ENCODE measurements at regions not wholly inside any gene's neighbourhood (a gene's known extent, or its start where the extent isn't known, plus 50 kb on each side); places are given as distances from the start of the nearest gene placed in this dataset.

DNA sequence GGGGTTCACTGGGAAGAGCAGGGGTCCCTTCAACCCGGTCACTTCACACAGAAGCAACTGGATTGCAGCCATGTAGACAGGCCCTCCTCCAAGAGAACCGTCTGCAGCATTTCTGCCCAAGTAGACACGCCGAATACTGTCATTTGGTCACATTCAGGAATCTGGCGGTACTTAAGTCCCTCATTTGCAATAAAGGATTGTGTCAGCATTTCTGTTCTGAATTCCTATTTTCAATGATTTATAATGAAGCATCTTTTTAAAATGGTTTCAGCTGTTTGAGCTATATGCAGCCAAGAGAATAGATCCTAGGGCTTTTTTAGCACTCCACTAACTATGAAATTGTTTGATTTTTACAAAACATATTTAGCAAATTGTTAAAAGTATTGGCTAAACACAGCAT is 143.5 kb upstream of the SOX1 start:
- Histone ChIP-seq H3K9me3 (no peaks in the 10 kb centered on the region), H3K4me3 (no peak overlapping the region), H3K36me3 (no peaks in the 10 kb centered on the region), H3K27me3 (peaks cover 0 to 69% (median 0%) of the 10 kb centered on the region in 4 donors), H3K4me1 (no peaks in the 10 kb centered on the region), H3K27ac (replicated peaks in 1 of 4) (no peak overlapping the region)
- intact Hi-C loops (cut with DNase I): no loop called here
- no peak for DNase-seq (ENCODE audit: extremely low spot score)
- 91% methylated on average over 5 of the region's 5 CpGs for WGBS
- TF ChIP-seq EP300 (IDR thresholded peaks at IDR 0.05) (no peak), POLR2AphosphoS5 (IDR thresholded peaks at IDR 0.05) (no peak), POLR2A (IDR thresholded peaks at IDR 0.05; ENCODE audit: low read depth) (no peak), CTCF (IDR thresholded peaks at IDR 0.05) (no peak)

GRCh38 chr13:111923991-111924677 is 142.8 kb upstream of the SOX1 start:
- H3K27me3 ChIP-seq: peaks cover 0 to 64% (median 0%) of the 10 kb centered on the region in 4 donors
- H3K4me3 ChIP-seq: no peak overlapping the region
- H3K36me3 ChIP-seq: no peaks in the 10 kb centered on the region
- no peak overlapping the region for H3K27ac ChIP-seq (replicated peaks in 1 of 4)
- TF ChIP-seq CTCF (IDR thresholded peaks at IDR 0.05): no peak
- TF ChIP-seq EP300 (IDR thresholded peaks at IDR 0.05): no peak
- TF ChIP-seq POLR2A (IDR thresholded peaks at IDR 0.05; ENCODE audit: low read depth): no peak
- no peak for TF ChIP-seq POLR2AphosphoS5 (IDR thresholded peaks at IDR 0.05)
- 83% methylated on average over 15 of the region's 15 CpGs for WGBS
- DNase-seq (ENCODE audit: extremely low spot score): no peak
- no peaks in the 10 kb centered on the region for H3K9me3 ChIP-seq
- intact Hi-C loops (cut with DNase I): no loop called here
- no peaks in the 10 kb centered on the region for H3K4me1 ChIP-seq

GRCh38 chr13:111924678-111925075 is 142.3 kb upstream of the SOX1 start:
- WGBS: 71% methylated on average over 6 of the region's 6 CpGs
- no peak for DNase-seq (ENCODE audit: extremely low spot score)
- no peaks in the 10 kb centered on the region for H3K9me3 ChIP-seq
- no peak for TF ChIP-seq POLR2AphosphoS5 (IDR thresholded peaks at IDR 0.05)
- TF ChIP-seq POLR2A (IDR thresholded peaks at IDR 0.05; ENCODE audit: low read depth): no peak
- TF ChIP-seq EP300 (IDR thresholded peaks at IDR 0.05): no peak
- TF ChIP-seq CTCF (IDR thresholded peaks at IDR 0.05): no peak
- no peaks in the 10 kb centered on the region for H3K4me1 ChIP-seq
- H3K36me3 ChIP-seq: no peaks in the 10 kb centered on the region
- H3K27me3 ChIP-seq: peaks cover 0 to 59% (median 0%) of the 10 kb centered on the region in 4 donors
- no peak overlapping the region for H3K27ac ChIP-seq (replicated peaks in 1 of 4)
- no peak overlapping the region for H3K4me3 ChIP-seq
- intact Hi-C loops (cut with DNase I): no loop called here

DNA sequence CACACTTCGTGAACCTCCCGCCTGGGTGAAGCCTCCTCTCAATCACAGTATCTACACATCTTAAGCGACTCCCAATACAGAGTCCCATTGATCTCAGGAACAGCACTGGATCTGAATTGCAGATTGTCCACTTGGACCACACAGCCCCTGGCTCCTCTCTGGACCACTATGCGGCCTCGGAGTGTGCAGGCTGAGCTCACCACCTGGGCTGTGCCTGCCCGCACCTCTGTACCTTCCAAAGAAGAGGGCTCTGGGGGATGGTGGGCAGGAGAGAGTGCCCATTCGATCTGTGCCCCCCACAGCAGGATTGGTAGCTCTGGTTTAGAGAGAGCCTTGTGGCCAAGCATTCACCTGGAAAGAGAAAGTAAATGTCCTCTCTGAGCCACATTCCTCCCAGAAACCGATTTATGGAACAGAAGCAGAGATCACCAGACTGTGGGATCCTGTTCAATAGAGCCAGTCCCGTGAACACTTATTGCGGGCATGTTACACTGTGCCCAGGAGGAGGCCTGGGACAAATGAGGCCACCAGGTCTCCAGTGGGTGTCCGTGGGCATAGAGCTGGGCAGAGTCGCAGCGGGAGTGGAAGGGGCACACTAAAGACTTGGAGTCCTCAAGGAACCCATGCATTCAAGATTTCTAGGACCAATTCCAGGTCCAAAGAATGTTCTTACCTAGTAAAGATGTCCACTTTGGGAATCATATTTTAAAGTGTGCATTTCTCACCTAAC is 141.6 kb upstream of the SOX1 start:
- TF ChIP-seq EP300 (IDR thresholded peaks at IDR 0.05): no peak
- TF ChIP-seq POLR2AphosphoS5 (IDR thresholded peaks at IDR 0.05): no peak
- TF ChIP-seq POLR2A (IDR thresholded peaks at IDR 0.05; ENCODE audit: low read depth): no peak
- TF ChIP-seq CTCF (IDR thresholded peaks at IDR 0.05): no peak
- Histone ChIP-seq H3K36me3 (no peaks in the 10 kb centered on the region), H3K9me3 (no peaks in the 10 kb centered on the region), H3K27me3 (peaks cover 0 to 53% (median 0%) of the 10 kb centered on the region in 4 donors), H3K27ac (replicated peaks in 1 of 4) (no peak overlapping the region), H3K4me1 (no peaks in the 10 kb centered on the region), H3K4me3 (no peak overlapping the region)
- intact Hi-C loops (cut with DNase I): no loop called here
- 94% methylated on average over 12 of the region's 13 CpGs for WGBS
- DNase-seq (ENCODE audit: extremely low spot score): no peak

All from esophagus muscularis mucosa (tissue), 4 donors.